Activated T-cell treated with anti-CD3 and anti-CD28 coated beads, Interleukin-2, amount 50 U/mL, for 72 hours (primary cell): ENCODE measurements at regions not wholly inside any gene's neighbourhood (a gene's known extent, or its start where the extent isn't known, plus 50 kb on each side); places are given as distances from the start of the nearest gene placed in this dataset.
"Not testable (repeated sequence)": the region's sequence is repeated elsewhere in the genome, so short reads cannot be mapped to it uniquely, and the experiment has no call there.

ENCODE experiments used
- ATAC-seq, 2 donors: fragments of 150-1000 bp; cut with Tn5 transposase; replicated peaks in 1 of 2; 2 replicates each; pipeline ENCODE4 v1.10.0; 2021; ENCODE audit warnings: moderate library complexity in 2 of 2, mild to moderate bottlenecking in 1 of 2
- DNase-seq, 2 donors: peaks; one replicate each; pipeline ENCODE4 v3.0.0; 2021 to 2022; ENCODE audit warnings: mixed read lengths in 1 of 2
- H3K27ac Mint-ChIP-seq: one replicate; pipeline ENCODE4 v1.8.0; 2022; ENCODE audit warnings: mild to moderate bottlenecking, moderate library complexity, mixed read lengths
- H3K27me3 Mint-ChIP-seq: one replicate; pipeline ENCODE4 v1.8.0; 2022; ENCODE audit warnings: low read depth, mixed read lengths
- H3K36me3 Mint-ChIP-seq, 2 donors: one replicate each; pipeline ENCODE4 v1.8.0; 2022; ENCODE audit warnings: mixed read lengths in 2 of 2, mild to moderate bottlenecking in 1 of 2; ENCODE audit not compliant: insufficient read depth in 2 of 2
- H3K4me1 Mint-ChIP-seq: one replicate; pipeline ENCODE4 v1.8.0; 2022; ENCODE audit warnings: low read depth, mixed read lengths
- H3K4me3 Mint-ChIP-seq, 2 donors: one replicate each; pipeline ENCODE4 v1.8.0; 2022; ENCODE audit warnings: mild to moderate bottlenecking in 2 of 2, mixed read lengths in 2 of 2, moderate library complexity in 2 of 2
- H3K9me3 Mint-ChIP-seq, 2 donors: one replicate each; pipeline ENCODE4 v1.8.0; 2022; ENCODE audit warnings: mixed read lengths in 2 of 2

DNA sequence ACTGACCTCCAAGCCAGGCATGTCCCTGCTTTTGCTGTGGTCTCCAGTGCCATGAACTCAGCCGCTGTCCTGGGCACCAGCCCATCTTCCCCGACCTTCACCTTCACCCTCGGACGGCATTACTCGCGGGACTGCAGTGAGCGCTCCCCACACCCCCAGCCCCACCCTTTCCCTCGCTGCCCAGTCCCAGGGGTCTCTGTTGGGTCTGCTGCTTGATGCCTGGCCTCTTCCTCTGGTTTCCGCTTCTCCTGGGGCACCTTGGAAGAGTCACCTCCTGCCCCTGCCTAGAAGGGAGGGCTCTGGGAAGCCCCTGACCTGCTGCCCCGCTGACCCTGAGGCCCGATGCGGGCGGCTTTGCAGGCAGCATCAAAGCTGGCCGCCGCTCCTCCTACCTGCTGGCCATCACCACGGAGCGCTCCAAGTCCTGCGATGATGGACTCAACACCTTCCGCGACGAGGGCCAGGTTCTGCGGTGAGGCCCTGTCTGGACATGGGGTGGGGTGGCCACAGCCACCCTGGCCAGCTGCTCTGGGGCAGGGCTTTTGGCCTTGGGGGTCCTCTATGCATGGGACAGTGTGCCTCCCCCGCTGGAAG is 102.3 kb downstream of the ZNF267 start:
- not testable (repeated sequence) for H3K27me3 Mint-ChIP-seq, H3K9me3 Mint-ChIP-seq, H3K27ac Mint-ChIP-seq, ATAC-seq, H3K4me1 Mint-ChIP-seq, H3K36me3 Mint-ChIP-seq, H3K4me3 Mint-ChIP-seq, DNase-seq

- not testable (repeated sequence) for H3K9me3 Mint-ChIP-seq, H3K36me3 Mint-ChIP-seq, ATAC-seq, H3K4me3 Mint-ChIP-seq, H3K27me3 Mint-ChIP-seq, H3K4me1 Mint-ChIP-seq, H3K27ac Mint-ChIP-seq, DNase-seq
Measured at GRCh38 chr16:31978463-31978862, 104.9 kb downstream of the ZNF267 start.

DNA sequence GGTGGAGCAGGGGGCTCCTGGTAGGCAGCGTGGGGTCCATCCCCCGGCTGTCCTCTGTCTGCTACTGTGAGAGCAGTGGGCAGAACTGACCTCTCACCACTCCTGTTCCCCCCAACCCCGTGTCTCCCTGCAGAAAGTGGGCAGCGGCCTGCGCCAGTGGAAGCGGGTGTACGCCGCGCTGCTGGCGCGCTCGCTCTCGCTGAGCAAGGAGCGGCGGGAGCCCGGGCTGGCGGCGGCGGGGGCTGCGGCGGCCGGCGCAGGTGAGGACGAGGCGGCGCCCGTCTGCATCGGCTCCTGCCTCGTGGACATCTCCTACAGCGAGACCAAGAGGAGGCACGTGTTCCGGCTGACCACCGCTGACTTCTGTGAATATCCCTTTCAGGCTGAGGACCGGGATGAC is 108.1 kb downstream of the ZNF267 start:
- DNase-seq, ATAC-seq, H3K4me1 Mint-ChIP-seq, H3K27me3 Mint-ChIP-seq, H3K9me3 Mint-ChIP-seq, H3K36me3 Mint-ChIP-seq, H3K27ac Mint-ChIP-seq, H3K4me3 Mint-ChIP-seq: not testable (repeated sequence)

DNA sequence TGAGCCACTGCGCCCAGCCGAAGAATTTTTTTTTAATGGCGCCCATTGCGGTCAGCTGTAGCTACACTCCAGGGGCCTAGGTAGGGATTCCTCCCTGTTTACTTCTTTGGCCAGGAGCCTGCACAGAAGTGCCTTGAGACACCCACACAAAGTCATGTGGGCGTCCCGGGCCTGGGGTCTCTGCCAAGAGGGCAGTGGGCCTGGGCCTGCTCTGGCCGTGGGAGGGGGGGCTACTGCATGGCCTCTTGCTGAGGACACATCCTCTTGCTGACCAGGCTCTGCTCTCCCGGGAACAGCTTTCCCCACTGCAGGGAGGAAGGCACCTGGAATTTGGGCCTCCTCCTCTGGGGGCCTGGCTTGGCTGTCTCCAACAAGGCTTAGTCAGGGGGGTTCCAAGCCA is 109.4 kb downstream of the ZNF267 start:
- H3K27me3 Mint-ChIP-seq, H3K27ac Mint-ChIP-seq, DNase-seq, H3K36me3 Mint-ChIP-seq, ATAC-seq, H3K9me3 Mint-ChIP-seq, H3K4me3 Mint-ChIP-seq, H3K4me1 Mint-ChIP-seq: not testable (repeated sequence)

- H3K36me3 Mint-ChIP-seq, H3K27ac Mint-ChIP-seq, ATAC-seq, H3K4me3 Mint-ChIP-seq, H3K4me1 Mint-ChIP-seq, DNase-seq, H3K27me3 Mint-ChIP-seq, H3K9me3 Mint-ChIP-seq: not testable (repeated sequence)
Measured at GRCh38 chr16:31983666-31984065, 110.1 kb downstream of the ZNF267 start.

DNA sequence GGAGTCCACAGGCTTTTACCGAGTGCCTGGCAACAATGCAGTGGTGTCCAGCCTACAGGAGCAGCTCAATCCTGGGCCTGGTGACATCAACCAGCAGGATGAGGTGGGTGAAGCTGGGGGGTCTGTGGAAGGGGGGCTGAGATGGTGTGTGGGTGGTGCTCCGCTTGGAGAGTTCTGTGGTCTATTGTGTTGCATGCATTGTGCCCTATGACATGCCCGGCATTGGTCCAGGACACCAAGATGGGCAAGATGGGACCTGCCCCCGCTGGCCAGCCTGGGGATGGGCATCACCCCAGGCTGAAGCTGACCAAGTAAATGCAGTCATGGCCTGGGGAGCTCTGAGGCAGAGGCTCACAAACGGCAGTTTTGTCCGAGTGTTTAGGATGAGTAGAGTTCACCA is 113.3 kb downstream of the ZNF267 start:
- H3K27ac Mint-ChIP-seq, H3K9me3 Mint-ChIP-seq, H3K27me3 Mint-ChIP-seq, DNase-seq, H3K4me1 Mint-ChIP-seq, H3K4me3 Mint-ChIP-seq, ATAC-seq, H3K36me3 Mint-ChIP-seq: not testable (repeated sequence)

DNA sequence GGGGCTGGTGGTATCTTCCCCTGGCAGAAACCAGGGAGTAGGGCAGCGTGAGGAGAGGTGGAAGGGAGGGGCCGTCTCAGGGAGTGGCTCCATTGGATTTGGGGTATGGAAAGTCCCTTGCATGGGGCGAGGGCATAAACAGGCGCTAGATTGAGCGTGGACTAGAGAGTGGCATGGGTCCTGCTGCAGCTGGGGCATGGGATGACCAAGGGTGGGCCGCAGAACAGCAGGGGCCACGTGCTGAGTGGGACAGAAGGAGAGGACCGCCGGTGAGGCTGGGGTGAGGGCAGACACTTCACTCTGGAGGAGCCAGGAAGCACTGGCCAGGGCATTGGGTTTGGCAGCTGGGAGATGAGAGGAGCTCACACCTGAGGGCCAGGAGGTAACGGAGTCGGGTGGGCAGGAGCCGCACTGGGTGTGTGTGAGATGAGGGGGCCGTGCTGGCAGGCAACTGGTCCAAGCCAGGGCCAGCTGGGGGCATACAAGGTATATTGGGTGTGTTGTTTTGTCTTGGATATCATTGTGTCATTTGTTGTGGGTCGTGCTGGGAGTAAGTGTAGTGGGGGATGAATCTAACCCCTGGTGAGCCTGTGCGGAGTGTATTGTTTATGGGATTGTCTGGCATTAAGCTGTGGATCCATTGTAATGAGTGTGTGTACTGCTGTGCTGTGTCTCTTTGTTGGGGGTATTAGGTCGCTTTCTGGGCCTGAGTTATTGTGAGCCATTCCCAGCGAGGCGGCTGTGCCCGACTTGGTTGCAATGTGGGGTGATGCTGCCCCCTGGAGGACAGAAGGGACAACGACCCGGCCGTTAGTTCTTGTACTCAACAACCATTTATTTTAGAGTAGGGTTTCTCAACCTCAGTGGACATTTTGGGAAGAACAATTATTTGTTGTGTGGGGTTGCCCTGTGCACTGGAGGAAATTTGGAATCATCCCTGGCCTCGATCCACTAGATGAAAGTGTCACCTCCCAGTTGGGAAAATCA is 115.3 kb downstream of the ZNF267 start:
- H3K36me3 Mint-ChIP-seq, H3K4me3 Mint-ChIP-seq, H3K27ac Mint-ChIP-seq, H3K4me1 Mint-ChIP-seq, H3K9me3 Mint-ChIP-seq, H3K27me3 Mint-ChIP-seq: not testable (repeated sequence)
- DNase-seq, result peak; percentile 33 to 35
- ATAC-seq, result peak; percentile 76 to 82

- H3K27ac Mint-ChIP-seq, H3K4me3 Mint-ChIP-seq, H3K9me3 Mint-ChIP-seq, ATAC-seq, H3K36me3 Mint-ChIP-seq, H3K27me3 Mint-ChIP-seq, DNase-seq, H3K4me1 Mint-ChIP-seq: not testable (repeated sequence)
Measured at GRCh38 chr16:31990261-31990660, 116.7 kb downstream of the ZNF267 start.

GRCh38 chr16:31990980-31991379 is 117.4 kb downstream of the ZNF267 start:
- not testable (repeated sequence) for H3K27me3 Mint-ChIP-seq, H3K9me3 Mint-ChIP-seq, ATAC-seq, H3K4me1 Mint-ChIP-seq, H3K36me3 Mint-ChIP-seq, H3K4me3 Mint-ChIP-seq, DNase-seq, H3K27ac Mint-ChIP-seq

- H3K4me1 Mint-ChIP-seq, H3K4me3 Mint-ChIP-seq, H3K27me3 Mint-ChIP-seq, H3K9me3 Mint-ChIP-seq, H3K27ac Mint-ChIP-seq, H3K36me3 Mint-ChIP-seq, ATAC-seq: not testable (repeated sequence)
- peak; percentile 31 to 42 for DNase-seq
Measured at GRCh38 chr16:31996325-31996724, 122.7 kb downstream of the ZNF267 start.

DNA sequence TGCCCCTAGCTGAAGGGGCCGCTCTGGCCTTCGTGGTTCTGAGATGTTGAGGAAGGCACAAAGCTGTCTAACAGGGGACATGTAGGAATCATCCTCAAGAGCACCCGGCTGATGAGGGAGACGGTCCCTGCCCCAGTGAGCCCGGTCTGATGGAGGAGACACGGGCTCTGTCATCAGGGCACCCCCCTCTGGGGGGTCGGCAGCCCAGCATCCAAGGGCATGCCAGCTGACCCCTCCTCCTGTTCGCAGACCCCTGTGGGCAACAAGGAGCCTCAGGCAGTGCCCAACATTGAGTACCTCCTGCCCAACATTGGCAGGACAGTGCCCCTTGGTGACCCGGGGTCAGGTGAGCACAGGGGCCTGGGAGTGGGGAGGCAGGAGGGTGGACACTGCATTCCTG is 128.9 kb downstream of the ZNF267 start:
- H3K36me3 Mint-ChIP-seq, H3K27me3 Mint-ChIP-seq, DNase-seq, H3K4me1 Mint-ChIP-seq, H3K27ac Mint-ChIP-seq, H3K9me3 Mint-ChIP-seq, ATAC-seq, H3K4me3 Mint-ChIP-seq: not testable (repeated sequence)

- H3K9me3 Mint-ChIP-seq, H3K27ac Mint-ChIP-seq, H3K27me3 Mint-ChIP-seq, ATAC-seq, H3K36me3 Mint-ChIP-seq, H3K4me3 Mint-ChIP-seq, DNase-seq, H3K4me1 Mint-ChIP-seq: not testable (repeated sequence)
Measured at GRCh38 chr16:32003819-32004218, 130.2 kb downstream of the ZNF267 start.

- not testable (repeated sequence) for H3K4me1 Mint-ChIP-seq, H3K27ac Mint-ChIP-seq, H3K9me3 Mint-ChIP-seq, H3K27me3 Mint-ChIP-seq, H3K4me3 Mint-ChIP-seq, H3K36me3 Mint-ChIP-seq
- ATAC-seq (peak; percentile 36 to 51), DNase-seq (peak; percentile 13 to 31)
Measured at GRCh38 chr16:32038783-32039496, 165.3 kb downstream of the ZNF267 start.
